ENCODE measurements at regions not wholly inside any gene's neighbourhood (a gene's known extent, or its start where the extent isn't known, plus 50 kb on each side); places are given as distances from the start of the nearest gene placed in this dataset.
A peak's percentile ranks its signal among the peaks of the same experiment; 100 is the strongest.

DNA sequence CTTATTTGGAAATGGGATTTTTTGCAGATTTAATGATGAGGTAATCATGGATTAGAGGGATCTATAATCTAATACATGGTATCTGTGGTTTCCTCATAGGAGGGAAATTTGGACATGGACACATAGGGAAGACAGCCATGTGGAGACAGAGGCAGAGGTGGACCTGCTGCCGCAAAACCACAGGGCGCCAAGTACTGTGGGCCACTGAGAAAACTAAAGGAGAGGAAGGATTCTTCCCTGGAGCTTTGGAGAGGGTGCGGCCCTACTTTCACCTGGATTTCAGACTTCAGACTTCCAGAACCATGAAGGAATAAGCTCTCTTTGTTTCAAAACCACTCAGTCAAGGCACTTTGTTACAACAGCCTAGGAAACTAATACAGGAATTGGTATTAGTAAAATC is 149.4 kb upstream of the AKR1E2 start:
- peaks cover 56% of the 10 kb centered on the region for H3K4me1 ChIP-seq (ENCODE audit: control insufficient read depth, extremely low read depth, insufficient read depth, low read length)

DNA sequence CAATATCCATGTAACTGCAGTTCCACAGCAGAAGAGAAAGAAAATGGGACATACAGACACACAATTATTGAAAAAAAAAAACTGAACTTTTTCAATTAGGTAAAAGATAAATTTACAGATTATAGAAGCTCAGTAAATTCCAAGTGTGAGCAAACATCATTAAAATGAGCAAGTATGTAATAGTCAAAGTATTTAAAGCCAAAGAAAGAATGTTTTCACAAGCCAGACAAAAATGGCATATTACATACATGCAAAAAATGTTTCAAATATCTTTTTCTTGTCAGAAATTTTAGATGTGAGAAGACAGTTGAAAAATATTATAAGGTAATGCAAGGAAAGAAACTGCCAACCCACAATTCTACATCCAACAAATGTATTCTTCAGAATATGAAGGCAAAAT is 150.2 kb upstream of the AKR1E2 start:
- no peaks in the 10 kb centered on the region for H3K36me3 ChIP-seq (ENCODE audit: control insufficient read depth in 2 of 2, extremely low read depth in 1 of 2, insufficient read depth in 2 of 2, low read length in 2 of 2)
- DNase-seq (ENCODE audit: low read depth, low spot score) (no peak), FAIRE-seq (no peak)
- no peaks in the 10 kb centered on the region for H3K9me3 ChIP-seq (ENCODE audit: control insufficient read depth, low read depth, low read length)
- no peaks in the 10 kb centered on the region for H4K20me1 ChIP-seq (ENCODE audit: control insufficient read depth, extremely low read depth, insufficient read depth, low read length)
- no peak for TF ChIP-seq EZH2 (IDR thresholded peaks at IDR 0.05; ENCODE audit: low read length)
- TF ChIP-seq, protein P1, sequence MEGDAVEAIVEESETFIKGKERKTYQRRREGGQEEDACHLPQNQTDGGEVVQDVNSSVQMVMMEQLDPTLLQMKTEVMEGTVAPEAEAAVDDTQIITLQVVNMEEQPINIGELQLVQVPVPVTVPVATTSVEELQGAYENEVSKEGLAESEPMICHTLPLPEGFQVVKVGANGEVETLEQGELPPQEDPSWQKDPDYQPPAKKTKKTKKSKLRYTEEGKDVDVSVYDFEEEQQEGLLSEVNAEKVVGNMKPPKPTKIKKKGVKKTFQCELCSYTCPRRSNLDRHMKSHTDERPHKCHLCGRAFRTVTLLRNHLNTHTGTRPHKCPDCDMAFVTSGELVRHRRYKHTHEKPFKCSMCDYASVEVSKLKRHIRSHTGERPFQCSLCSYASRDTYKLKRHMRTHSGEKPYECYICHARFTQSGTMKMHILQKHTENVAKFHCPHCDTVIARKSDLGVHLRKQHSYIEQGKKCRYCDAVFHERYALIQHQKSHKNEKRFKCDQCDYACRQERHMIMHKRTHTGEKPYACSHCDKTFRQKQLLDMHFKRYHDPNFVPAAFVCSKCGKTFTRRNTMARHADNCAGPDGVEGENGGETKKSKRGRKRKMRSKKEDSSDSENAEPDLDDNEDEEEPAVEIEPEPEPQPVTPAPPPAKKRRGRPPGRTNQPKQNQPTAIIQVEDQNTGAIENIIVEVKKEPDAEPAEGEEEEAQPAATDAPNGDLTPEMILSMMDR (optimal IDR thresholded peaks at IDR 0.05 in 1 of 3, IDR thresholded peaks at IDR 0.05 in 1 of 3, conservative IDR thresholded peaks at IDR 0.05 in 1 of 3; ENCODE audit: extremely low read depth in 1 of 3, insufficient read depth in 2 of 3, low read length in 3 of 3), result no peak
- H3K27ac ChIP-seq (ENCODE audit: control insufficient read depth, insufficient read depth, low read length), result peak overlapping the region; percentile 90
- no peaks in the 10 kb centered on the region for H3K27me3 ChIP-seq (ENCODE audit: control insufficient read depth, extremely low read depth, insufficient read depth, low read length)
- H3K9me1 ChIP-seq (ENCODE audit: control insufficient read depth, extremely low read depth, insufficient read depth, low read length), result no peaks in the 10 kb centered on the region
- H3K4me2 ChIP-seq (ENCODE audit: control insufficient read depth, extremely low read depth, insufficient read depth, low read depth, low read length), result peak overlapping the region; percentile 85
- no peak overlapping the region for H2AFZ ChIP-seq (ENCODE audit: control insufficient read depth, low read length)
- H3K9ac ChIP-seq (ENCODE audit: control insufficient read depth, extremely low read depth, insufficient read depth, low read length), result peak overlapping the region; percentile 85
- dilution Hi-C loops (cut with MboI; ENCODE audit: extremely low pct_ligation_motif_present, low sequenced_read_pairs), result no loop called here
- H3K79me2 ChIP-seq (ENCODE audit: control insufficient read depth, insufficient read depth, low read length), result peaks cover 40% of the 10 kb centered on the region
- H3K4me1 ChIP-seq (ENCODE audit: control insufficient read depth, extremely low read depth, insufficient read depth, low read length), result peaks cover 64% of the 10 kb centered on the region
- peak overlapping the region in 2 of 3 experiments; percentile 29 to 85 for H3K4me3 ChIP-seq (ENCODE audit: control insufficient read depth in 2 of 3, extremely low read depth in 1 of 3, insufficient read depth in 2 of 3, low read depth in 1 of 3, low read length in 3 of 3)

More for the DNA sequence above, 149.4 kb upstream of the AKR1E2 start:
- Histone ChIP-seq H3K79me2 (ENCODE audit: control insufficient read depth, insufficient read depth, low read length) (peaks cover 40% of the 10 kb centered on the region), H3K36me3 (ENCODE audit: control insufficient read depth in 2 of 2, extremely low read depth in 1 of 2, insufficient read depth in 2 of 2, low read length in 2 of 2) (no peaks in the 10 kb centered on the region), H3K9me3 (ENCODE audit: control insufficient read depth, low read depth, low read length) (no peaks in the 10 kb centered on the region), H3K4me3 (ENCODE audit: control insufficient read depth in 2 of 3, extremely low read depth in 1 of 3, insufficient read depth in 2 of 3, low read depth in 1 of 3, low read length in 3 of 3) (peak overlapping the region; percentile 29 to 85 (median 46)), H3K27me3 (ENCODE audit: control insufficient read depth, extremely low read depth, insufficient read depth, low read length) (no peaks in the 10 kb centered on the region), H2AFZ (ENCODE audit: control insufficient read depth, low read length) (no peak overlapping the region), H4K20me1 (ENCODE audit: control insufficient read depth, extremely low read depth, insufficient read depth, low read length) (no peaks in the 10 kb centered on the region), H3K9me1 (ENCODE audit: control insufficient read depth, extremely low read depth, insufficient read depth, low read length) (no peaks in the 10 kb centered on the region), H3K27ac (ENCODE audit: control insufficient read depth, insufficient read depth, low read length) (peak overlapping the region; percentile 90), H3K4me2 (ENCODE audit: control insufficient read depth, extremely low read depth, insufficient read depth, low read depth, low read length) (peak overlapping the region; percentile 85), H3K9ac (ENCODE audit: control insufficient read depth, extremely low read depth, insufficient read depth, low read length) (peak overlapping the region; percentile 85)
- dilution Hi-C loops (cut with MboI; ENCODE audit: extremely low pct_ligation_motif_present, low sequenced_read_pairs), result no loop called here
- DNase-seq (ENCODE audit: low read depth, low spot score) (no peak), FAIRE-seq (peak; percentile 68)
- TF ChIP-seq, protein P1 (optimal IDR thresholded peaks at IDR 0.05 in 1 of 3, IDR thresholded peaks at IDR 0.05 in 1 of 3, conservative IDR thresholded peaks at IDR 0.05 in 1 of 3; ENCODE audit: extremely low read depth in 1 of 3, insufficient read depth in 2 of 3, low read length in 3 of 3), result no peak
- TF ChIP-seq EZH2 (IDR thresholded peaks at IDR 0.05; ENCODE audit: low read length), result no peak

All from keratinocyte (primary cell).